GM19240 (cell line): ENCODE measurements at regions not wholly inside any gene's neighbourhood (a gene's known extent, or its start where the extent isn't known, plus 50 kb on each side); places are given as distances from the start of the nearest gene placed in this dataset.

Source experiments
- DNase-seq: peaks from one replicate; pipeline ENCODE4 v3.0.0; 2011; ENCODE audit warnings: low spot score; ENCODE audit not compliant: insufficient read length

DNA sequence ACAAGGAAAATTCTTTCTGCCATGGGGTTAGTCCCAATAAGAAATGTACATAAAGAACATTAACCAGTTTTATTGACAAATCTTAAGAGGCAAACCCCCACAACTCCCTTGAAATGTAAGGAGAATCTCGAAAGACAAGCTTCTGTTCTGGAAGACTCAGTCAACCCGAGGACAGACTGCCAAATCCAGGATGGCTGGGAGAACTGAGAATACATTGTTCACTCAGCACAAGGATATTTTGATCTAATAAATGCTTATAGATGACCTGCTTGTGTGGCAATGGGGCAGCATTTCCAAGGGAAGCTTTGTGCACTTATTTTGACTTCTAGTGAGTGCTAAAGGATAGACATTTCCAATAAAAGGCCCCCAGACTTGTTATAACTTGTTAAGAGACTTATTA is 280.4 kb downstream of the DHX15 start:
- DNase-seq, result no peak

- no peak for DNase-seq
These were observed 285.4 kb downstream of the DHX15 start for GRCh38 chr4:24298911-24299310.

GRCh38 chr4:24287096-24287495 is 297.3 kb downstream of the DHX15 start:
- DNase-seq, result no peak

GRCh38 chr4:24285759-24286158 is 298.6 kb downstream of the DHX15 start:
- no peak for DNase-seq

- no peak for DNase-seq
These were observed 301.9 kb downstream of the DHX15 start for GRCh38 chr4:24282446-24282845.

GRCh38 chr4:24279911-24280375 is 304.4 kb downstream of the DHX15 start:
- no peak for DNase-seq

DNA sequence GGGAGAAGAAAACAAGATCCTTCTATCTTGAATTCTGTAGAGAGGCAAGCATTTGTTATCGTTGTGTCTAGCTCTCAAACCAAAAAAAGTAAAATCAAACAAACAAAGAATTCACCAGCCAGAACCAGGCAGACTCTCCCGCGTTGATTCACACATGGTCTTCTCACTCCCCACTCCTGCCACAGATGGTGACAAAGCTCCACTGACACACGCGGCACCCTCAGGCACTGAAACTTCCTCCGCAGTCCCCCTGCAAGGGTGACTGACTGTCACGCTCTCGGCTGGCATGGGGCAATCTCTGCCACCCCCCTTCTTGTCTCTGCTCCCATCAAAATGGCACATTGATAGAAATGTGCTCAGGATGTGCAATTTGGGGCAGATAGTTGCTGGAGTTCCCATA is 304.9 kb downstream of the DHX15 start:
- no peak for DNase-seq

- no peak for DNase-seq
These were observed 305.7 kb downstream of the DHX15 start for GRCh38 chr4:24278693-24279092.

- no peak for DNase-seq
These were observed 309.9 kb downstream of the DHX15 start for GRCh38 chr4:24274381-24274941.

- no peak for DNase-seq
These were observed 311.2 kb downstream of the DHX15 start for GRCh38 chr4:24273136-24273535.

- DNase-seq, result no peak
These were observed 317.2 kb downstream of the DHX15 start for GRCh38 chr4:24266951-24267722.

DNA sequence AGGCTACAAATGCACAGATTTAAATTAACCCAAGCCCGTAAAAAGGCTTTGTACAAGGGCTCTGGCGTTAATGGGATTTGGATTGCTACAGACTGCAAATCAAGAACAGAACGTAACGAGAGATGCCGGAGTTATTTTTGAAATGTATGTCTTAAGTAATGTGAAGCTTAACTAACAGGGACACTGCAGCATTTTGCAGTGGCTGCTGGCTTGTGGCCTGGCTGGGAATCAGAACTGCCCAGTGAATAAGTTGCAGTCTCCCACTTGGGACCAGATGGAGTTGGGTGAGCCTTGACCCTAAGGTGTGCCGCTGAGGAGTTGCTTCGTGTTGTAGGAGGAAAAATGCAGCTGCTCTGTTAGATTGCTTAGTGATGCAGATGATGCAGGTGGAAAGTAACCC is 318.4 kb downstream of the DHX15 start:
- DNase-seq, result no peak

- DNase-seq, result no peak
These were observed 321.7 kb downstream of the DHX15 start for GRCh38 chr4:24262616-24263015.

DNA sequence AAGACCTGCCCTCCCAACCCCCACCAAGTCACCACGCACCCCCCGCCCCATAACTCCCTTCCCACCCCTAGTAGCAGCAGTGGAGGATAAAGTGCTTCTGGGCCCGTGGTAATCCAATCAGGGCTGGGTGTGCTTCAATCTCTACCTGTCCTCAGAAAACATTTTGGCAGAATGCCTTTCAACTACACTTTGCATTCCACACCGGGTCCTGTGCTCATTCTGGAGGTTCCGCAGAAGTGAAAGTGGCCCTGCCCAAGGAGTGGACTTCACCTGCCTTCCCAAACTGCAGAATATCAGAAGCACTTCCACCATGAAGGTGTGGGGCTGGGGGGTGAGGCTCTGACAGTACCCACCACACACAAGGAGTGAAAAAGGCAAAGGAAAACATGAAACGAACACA is 322.3 kb downstream of the DHX15 start:
- no peak for DNase-seq

DNA sequence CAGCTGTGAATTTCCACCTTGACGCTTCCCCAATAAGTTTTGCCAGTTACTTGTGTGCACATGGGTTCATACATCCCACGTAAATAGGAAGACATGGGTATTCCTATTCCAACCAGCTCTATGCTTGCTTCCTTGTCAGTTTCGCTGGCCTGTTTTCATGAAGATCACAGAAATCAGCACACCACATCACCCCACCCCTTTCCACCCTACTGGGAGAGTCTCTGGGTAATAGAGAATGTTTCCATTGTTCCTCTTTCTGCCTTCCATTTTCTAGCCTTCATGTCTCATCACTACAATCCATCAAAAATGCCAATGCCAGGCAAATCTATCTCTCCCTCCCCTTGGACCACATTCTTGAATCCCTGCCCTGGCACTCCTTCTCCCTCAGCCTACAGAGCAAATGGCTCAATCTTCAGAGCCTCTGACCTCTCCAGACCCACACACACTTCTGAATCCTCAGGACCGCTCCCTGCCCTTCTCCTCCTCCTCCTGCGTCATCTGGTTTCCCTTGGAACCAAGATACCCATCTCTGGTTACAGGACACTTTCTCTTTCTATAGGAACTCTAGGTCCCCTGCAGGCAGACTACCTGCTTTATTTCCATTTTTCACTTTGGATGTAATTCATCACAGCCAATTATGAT is 323.3 kb downstream of the DHX15 start:
- no peak for DNase-seq

DNA sequence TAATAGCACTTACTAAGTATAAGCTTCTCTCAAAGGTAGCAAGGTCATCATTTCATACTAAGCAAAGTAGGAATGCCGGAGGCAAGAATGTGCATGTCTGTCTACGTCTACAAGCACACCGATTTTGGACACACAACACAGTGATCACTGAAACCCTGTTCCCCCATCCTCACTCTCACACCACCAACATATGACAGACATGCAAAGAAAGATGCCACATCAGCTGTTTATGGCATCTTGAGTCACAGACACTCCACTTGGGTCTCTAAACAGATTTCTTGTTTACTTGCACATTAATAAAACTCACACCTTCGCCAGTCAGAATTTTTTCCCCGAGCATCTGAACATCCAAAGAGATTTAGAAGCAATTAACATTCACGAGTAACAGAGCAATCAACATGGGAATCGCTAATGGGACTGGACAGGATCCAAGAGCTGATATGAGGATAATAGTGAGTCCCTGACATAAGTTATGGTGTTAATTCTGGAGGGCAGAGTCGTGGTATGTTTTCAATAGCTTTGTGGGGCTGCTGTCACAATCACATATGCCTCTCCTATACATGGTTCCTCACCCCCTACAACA is 324.1 kb downstream of the DHX15 start:
- DNase-seq, result no peak

DNA sequence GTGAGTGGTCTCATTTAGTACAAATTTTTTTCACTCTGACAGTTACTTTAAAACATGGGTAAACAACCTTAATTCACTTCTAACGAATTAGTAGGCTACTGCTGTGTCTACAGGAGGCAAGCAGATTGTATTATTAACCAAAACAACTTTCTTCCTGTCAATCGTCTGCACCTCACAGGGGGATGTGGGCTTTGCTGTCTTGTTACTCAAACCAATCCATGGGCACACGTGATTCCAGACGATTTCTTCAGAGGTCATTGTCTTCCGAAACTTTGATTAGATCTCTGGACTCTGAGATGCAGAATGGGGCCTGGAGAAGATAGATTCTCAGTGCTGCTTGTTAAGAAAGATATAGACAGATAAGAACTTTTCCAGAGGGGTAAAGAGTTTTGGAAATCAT is 327.8 kb downstream of the DHX15 start:
- DNase-seq, result no peak

DNA sequence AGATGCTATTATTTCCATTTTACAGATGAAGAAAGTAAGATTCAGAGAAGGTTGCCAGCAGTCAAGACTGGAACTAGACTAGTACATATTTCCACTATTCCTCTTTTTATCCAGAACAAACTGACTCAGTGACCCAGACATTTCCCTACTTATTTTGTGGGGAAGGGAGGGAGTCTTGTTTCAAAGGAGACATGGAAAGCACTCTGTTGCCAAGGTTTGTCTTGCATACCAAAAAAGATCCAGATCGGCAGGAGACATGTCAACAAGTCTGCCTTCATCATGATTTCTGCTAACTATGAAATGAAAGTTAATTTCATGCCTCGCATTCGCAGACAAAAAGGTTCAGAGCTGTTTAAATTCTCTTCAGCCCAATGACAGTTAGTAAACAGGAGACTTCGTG is 328.3 kb downstream of the DHX15 start:
- no peak for DNase-seq

GRCh38 chr4:24252121-24252520 is 332.2 kb downstream of the DHX15 start:
- DNase-seq, result no peak

DNA sequence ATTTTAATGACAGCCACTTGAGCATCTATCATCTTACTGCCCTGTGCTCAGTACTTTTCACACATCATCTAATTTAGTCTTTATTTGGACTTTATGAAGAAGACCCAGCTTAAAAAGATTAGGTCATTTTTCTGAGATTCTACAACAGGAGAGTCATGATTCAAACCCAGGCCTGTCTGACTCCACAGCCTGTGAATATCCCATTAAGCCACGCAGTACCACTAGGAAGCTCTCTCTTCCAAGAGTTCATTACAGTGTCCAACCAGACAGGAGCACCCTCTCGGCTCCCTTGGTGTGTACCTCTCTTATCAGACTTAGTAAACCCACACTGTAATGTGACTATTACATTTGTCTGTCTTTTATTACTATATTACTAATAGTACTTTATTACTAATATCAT is 332.8 kb downstream of the DHX15 start:
- DNase-seq, result no peak

DNA sequence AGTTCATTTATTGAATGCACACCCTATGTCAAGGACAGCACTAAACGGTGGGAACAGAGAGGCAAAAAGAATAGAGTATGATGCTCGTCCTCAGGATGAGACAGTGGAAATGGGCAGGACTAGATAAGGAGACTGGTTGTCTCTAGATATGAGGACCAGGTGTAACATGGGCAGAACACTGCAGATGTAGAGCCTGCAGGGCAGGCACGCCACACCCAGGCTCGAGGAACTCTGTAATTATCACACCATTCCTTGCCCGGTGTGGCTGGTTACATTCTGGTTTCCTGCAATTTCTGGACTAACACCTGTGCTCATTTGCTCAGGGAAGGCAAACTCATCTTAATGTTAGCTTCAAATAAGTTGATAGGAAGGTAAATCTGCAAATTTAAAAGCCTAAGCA is 334.4 kb downstream of the DHX15 start:
- no peak for DNase-seq
